GM18867 (cell line): ENCODE measurements at regions not wholly inside any gene's neighbourhood (a gene's known extent, or its start where the extent isn't known, plus 50 kb on each side); places are given as distances from the start of the nearest gene placed in this dataset.

Experiments
- ATAC-seq: cut with Tn5 transposase; IDR thresholded peaks from one replicate; pipeline ENCODE4 v1.9.1; 2021; ENCODE audit warnings: mild to moderate bottlenecking, moderate library complexity; ENCODE audit not compliant: unreplicated experiment

DNA sequence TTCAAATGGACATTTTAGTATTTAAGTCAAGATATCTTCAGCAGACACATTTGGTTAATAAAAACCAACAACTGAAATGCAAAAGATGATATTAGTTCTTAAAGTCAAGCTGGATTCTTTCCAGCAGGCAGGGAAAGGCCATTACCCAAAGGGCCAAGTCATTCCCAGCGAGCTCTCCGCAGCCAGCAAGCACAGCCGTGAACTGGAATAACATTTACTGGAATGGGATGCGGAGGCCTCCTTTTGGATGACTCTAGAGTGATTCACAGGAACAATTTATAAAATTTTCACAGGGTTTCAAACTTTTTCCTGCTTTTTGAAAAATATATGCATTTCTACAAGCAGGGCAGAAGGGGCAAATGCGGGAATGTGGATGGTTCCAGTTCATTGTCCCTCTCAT, 76.6 kb upstream of the DAB2 start:
- no peak for ATAC-seq

DNA sequence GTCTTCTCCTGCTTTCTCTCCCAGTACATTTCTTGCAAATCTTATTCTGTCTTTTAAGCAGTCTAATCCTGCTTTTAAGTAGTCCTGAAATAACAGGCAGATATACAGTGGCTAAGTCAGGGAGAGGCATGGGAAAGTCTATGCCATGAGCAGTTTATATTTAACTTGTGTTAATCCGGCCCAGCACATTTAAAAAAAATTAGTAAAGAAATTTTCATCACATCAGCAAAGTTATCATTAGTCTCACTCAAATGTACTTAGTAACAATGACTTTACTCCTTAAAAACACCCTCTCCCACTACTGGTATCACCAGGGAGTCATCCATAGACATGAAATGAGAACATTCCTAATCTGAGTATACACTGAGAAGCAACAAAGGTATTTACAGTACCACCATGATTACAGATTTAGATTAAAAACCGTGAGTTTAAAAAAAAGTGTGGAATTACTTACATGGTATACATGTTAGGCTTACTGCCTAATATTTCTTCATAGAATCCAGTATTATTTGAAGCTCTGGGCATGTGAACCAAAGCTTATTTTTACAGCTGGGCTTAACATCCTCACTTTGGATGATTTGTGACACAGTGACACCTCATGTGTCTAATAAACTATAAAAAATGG, 75.9 kb upstream of the DAB2 start:
- no peak for ATAC-seq

DNA sequence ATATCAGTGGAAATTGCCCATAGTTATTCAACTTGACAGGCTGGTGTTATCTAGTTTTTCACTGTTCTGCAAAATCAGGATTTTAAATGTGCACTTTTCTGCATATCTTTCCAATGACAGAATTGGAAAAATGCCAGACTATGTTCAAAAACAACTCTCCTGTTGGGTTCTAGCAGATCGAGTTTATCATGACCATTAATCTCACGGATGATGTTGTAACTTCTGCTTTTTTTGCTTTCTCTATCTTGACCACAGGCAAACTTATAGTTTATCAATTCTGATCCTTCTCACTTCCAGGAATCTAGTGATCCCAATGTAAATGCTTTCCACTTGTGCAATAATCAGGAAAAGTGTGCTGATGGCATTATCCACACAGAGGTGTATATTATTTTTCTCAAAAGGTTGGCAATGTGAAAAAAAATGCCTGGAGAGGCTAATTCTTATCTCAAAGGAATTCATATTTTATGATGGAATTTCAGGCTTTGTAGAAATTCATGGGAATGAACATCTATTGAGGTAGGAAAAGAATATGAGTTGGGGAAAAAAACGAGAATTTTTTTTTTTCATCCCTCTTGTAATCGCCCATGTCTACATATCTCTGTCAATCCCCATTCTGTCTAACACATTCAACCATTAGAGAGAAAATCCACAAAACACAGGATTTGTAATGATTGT, 73.6 kb upstream of the DAB2 start:
- ATAC-seq = no peak

DNA sequence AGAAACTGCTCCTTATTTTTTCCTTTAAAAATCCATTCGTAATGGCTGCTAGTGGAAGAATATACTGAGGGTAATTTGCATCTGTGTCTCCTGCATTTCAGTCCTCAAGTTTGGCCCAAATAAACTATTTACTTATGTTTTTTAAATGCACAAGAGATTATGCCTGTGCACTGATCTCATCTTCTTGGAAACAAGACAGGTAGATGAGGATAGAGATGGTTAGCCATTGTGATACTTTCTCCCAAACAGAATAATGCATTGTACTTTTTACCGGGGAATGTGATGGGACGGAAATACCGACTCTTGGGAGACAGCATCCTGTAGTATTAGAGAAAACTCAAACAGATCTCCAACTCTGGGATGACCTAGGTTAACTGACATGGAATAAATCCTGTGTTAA, 72.5 kb upstream of the DAB2 start:
- ATAC-seq = no peak

DNA sequence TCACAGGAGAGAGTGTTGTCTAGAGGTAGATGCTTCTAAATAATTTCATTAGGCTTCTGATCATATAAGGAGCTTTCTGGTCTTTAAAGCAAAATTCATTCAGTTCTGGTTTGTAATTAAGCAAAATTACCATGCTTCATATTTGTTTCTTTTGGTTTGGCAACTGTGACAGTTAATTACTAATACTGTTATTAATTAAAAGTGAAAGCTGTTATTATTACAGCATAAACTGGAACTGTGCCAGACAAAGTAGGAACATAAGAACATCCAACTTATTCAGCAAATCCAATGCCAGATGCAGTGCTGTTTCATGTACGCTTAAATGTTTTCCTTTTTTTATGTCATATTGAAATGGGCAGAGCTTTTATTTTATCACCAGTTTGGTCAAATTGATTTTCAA, 70.4 kb upstream of the DAB2 start:
- no peak for ATAC-seq

DNA sequence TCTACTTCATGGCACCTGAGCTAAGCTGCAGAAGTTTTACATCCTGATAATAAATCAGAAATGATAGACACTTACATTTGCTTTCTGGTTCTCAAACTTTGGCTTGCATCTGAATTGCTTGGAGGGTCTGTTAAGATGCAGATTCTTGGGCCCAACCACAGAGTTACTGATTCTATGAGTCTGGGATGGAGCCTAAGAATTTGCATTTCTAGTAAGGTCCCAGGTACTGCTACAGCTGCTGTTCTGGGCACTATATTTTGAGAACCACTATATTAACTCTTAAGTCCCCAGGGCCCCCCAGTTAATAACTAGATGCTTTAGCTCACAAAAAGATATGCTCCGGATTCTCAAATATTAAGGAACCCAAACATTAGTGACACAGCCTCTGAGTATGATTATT, 69.8 kb upstream of the DAB2 start:
- no peak for ATAC-seq

DNA sequence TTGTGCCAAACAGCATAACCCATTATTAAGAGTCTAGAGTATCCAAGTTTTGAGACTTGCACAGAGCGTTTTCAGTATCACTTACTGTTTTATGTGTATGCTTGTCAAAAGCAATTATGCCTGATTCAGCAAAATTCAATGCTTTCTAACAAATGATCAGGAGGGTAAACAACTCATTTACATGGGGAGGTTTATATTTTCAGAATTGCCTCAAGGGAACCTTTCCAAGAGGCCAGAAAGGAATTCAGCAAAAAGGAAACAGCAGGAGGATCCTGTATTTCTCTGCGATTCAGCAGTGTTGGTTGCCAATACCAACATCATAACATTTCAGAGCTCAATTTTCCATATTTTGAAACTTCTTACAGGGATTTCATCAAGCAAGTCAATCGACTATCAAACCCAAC, 69.3 kb upstream of the DAB2 start:
- no peak for ATAC-seq

DNA sequence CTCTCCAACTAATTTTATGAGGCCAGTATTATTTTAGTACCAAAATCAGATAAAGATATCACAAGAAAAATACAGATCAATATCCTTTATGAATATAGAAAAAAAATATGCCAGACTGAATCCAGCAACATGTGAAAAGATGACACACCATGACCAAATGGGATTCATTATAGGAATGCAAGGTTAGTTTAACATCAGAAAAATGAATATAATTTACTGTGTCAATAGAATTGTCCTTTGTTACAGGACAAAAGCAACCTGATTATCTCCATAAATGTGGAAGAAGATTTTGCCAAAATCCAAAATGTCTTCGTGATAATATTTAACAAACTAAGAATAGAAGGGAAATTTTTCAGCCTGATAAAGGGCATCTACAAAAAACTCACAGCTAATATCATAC, 66.4 kb upstream of the DAB2 start:
- ATAC-seq = no peak

DNA sequence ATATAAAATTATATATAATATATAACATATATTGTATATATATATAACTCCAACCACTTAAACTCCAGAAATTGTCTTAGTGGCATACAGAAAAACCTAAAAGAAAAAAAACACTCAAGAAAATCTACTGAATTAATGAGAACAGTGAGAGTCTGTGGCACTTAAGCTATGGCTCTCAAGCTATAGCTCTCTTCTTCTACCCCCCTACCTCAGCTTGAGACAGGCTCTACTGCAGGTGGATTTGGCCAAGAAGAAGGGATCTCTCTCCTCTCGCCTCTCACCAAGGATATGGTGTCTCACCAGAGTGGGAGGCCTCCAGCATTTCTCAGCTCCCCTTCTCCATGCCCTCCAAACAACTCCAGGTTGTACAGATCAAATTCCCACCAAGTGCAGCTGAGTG, 64.5 kb upstream of the DAB2 start:
- ATAC-seq = no peak

DNA sequence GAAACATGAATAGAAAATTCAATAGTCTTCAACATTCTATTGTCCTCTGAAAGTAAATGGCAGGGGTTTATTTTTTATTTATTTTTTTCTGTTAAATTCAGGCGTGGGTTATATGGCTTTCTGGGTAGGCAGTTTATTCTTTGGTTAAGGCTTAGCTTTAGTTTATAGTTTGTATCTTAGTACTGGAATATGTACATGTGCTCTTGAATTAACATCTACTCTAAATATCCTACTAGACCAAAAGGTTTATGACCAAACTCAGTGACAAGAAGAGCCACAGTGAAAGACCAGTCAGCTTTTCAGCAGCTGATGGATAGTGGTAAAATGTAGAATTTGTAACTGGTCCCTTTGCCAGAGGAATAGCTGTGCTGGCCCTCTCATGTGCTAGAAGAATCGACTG, 62.0 kb upstream of the DAB2 start:
- ATAC-seq = no peak

DNA sequence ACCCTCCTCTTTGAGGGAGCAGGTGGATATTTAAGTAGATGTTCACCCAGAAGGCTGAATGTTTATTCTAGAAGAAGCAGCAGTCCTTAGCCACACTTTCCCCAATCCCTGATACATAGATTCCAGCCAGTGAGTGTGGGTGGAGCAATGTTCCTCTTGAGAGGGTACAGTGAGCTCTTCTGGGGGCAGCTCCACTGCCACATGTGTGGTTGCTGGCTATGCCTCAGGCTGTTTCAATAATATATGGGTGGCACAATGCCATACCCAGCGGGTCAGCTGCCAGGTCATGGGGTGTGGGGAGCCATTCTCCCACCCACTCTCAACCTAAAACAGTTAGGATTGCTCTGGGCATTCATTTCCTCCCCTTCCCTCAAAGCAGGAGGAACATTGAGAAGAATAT, 61.6 kb upstream of the DAB2 start:
- no peak for ATAC-seq

DNA sequence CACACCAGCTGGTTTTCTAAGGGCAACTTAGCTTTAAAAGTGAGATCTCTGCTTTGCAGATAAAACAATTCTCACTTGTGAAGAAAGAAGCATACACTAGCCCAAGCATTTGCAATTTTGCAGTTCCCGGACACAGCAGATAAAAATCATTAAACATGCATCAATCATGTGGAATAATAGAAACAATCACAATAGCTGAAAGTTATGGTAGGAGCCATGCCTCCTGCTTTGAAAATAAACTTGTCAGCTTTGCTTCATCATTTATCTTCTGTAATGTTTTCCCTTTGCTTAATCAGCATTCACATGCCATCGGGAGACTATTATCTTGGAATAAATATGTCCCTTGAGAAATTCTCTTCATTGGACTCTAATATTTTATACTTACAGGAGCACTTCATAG, 60.3 kb upstream of the DAB2 start:
- no peak for ATAC-seq

DNA sequence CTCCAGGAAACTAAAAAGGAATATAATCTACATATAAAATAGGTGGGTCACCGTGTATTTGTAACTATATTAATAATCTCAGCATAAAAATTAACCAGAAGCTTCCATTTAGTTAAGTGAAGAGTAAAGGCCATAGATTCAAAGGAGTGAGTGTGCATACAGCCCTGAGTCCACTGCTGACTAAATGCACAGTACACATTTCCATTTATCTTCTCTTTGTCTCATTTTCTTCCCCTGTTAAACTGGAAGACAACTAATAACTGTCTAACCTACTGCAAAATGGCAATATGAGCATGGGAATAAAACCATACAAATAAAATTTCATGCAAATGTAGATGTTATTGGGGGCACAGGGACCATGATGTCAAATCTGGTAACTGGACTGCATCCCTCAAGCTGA, 59.9 kb upstream of the DAB2 start:
- ATAC-seq = no peak

DNA sequence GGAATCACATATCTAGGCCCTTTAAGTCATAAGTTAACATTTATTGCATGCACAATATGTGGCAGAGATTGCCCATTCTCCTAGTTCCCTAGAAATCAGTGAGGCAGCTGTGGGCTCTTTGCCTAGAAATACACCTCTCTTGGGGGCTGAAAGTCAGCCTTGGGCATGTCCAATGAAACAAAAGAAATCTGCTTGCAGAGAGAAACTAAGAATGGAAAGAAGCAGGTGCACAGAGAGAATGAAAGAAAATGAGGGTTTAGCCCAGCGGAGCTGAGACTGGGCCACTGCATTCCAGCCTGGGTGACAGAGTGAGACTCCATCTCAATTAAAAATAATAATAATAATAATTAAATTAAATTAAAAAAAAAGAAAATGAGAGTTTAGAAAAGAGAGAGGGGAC, 57.3 kb upstream of the DAB2 start:
- ATAC-seq = no peak

DNA sequence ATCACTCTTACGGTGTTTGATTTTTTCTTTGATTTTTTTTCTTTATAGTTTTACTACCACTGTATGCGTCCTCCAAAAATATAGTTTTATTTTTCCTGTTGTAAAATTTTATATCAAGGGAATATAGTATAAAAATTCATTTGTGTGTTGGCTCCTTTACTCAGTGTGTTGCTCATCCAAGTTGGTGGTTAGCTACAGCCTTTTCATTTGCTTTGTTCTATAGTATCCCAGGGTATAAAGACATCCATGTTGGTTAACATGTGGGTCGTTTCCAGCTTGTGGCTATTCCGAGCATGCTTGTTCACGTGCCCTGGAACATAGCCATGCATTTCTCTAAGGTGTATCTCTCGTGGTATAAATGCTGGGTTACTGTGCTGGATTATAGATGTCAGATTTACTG, 54.8 kb upstream of the DAB2 start:
- ATAC-seq = no peak

DNA sequence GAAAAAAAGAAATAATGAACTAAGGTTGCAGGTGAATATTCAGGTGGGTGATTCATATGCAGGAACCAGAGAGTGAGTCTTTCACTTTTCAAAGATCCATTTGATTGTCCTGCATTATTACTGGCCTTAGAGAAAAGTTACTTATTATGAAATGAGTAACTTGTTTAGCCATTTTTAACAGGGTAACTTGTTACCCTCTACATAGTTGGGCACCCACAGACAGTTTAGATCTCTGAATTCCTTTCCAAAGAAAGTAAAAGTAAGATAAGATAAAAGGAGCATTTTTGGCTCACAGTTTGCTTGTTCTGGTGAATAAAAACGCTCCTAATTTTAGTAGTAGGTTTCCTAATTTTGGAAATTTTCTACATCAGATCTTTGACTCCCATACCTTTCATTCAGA, 54.1 kb upstream of the DAB2 start:
- ATAC-seq = no peak

DNA sequence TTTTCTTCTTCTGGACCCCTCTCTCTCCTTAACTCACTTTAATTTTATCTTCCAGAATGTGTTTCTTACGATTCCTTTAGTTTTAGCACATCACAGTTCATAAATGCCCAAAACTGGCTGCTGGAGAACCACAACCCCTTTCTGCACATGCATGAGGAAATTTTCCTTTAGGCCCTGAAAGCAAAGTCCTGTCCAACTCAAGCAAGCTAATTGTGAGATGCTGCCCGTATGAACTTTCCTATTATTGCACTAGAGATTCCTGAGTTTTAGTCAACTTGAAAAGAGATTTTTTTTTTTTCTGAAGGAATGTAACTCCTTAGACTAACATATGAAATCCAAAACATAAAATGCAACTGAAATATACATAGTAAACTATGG, 52.1 kb upstream of the DAB2 start:
- ATAC-seq = no peak

DNA sequence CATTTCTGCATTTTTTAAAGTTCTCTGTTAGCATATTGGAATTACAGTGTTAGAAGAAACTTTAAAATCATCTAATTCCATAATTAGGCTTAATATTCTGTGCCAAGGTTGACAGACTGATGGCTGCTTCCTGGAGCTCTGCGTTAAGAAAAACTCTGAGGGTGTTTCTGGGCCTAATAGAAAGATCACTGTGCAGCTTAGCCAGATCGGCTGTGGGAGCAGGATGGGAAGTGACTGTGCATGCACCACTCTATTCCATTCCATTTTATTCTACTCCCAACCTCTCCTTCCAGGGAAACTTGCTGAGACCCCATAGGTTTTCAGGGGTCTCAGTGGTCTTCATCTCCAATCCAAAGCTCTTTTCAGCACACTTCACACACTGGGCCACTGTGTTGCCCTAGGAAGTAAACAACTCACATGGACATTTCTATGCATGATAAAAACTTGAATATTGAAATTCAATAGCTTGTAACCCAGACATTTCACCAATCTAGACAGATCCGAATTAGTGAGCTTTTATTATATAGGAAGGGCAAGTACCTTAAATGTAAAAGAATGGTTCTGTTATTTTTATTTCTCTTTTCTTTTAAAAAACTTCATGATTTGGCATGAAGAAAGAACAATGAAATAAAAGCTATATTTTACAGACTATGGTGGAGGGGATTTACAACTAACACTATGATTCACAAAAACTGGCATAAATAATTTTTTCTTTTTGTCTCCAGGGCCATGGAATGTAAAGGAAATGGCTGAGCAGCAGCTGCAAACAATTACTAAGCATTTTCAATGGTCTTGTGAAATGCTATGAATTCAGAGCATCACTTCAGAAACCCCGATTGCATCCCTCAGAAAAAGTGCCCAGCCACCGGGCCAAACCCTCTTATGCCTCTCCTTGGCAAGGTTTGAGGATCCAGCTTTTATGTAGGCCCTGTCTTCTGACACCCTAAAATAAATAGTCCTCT, 51.4 kb upstream of the DAB2 start:
- no peak for ATAC-seq

DNA sequence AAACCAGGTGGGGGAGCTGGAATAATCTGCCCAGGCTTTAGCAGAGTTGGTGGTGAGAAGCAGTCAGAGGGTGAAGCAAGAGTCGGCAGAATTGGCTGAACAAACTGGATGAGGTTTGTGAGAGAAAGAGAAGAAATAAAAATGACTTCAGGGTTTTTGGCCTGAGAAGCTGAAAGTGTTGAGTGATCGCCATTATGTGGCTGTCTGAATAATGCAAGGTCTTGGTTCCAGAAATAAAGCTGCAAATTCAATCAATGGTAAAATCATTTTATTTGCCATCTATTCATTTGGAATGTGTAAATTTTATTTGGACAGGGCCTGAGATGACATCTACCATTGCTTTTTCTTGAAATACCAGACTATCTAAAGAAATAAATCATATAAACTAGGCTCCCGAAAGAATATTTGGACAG, 50.4 kb upstream of the DAB2 start:
- no peak for ATAC-seq
